Fibroblast of mammary gland (primary cell): ENCODE measurements at regions not wholly inside any gene's neighbourhood (a gene's known extent, or its start where the extent isn't known, plus 50 kb on each side); places are given as distances from the start of the nearest gene placed in this dataset.
"Not testable (repeated sequence)": the region's sequence is repeated elsewhere in the genome, so short reads cannot be mapped to it uniquely, and the experiment has no call there.

Source experiments
- DNase-seq: peaks from one replicate; pipeline ENCODE4 v3.0.0-alpha.2; 2010; ENCODE audit warnings: low read depth
- H3K4me3 ChIP-seq: 2 replicates; pipeline ENCODE4 v1.5.1; 2011; ENCODE audit warnings: low read depth, mild to moderate bottlenecking, low read length, moderate library complexity; ENCODE audit not compliant: control insufficient read depth
- TF ChIP-seq, protein P1 (sequence below): conservative IDR thresholded peaks from 2 replicates; pipeline ENCODE4 v1.5.1; 2011; ENCODE audit warnings: low read depth, low read length, inconsistent platforms; ENCODE audit not compliant: control insufficient read depth, insufficient read depth

DNA sequence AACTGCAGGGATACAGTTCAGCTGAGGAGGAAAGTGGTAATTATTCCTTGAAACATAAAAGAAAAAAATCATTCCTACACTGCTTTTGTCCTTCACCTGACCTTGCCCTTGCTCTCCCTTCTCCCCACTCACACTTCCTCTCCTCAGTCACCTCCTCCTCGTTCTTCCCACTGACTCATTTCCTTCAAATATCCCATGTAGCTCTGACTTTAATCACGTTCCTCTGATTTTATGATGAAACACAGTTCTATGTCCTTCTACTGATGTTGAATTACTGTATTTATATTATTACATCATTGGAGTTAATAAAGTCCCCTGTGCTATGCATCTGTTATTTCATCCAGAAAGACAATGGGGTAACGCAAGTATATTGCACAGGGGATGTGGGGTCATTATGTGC is 575.6 kb downstream of the POM121L12 start:
- no peak for DNase-seq
- TF ChIP-seq, protein P1, sequence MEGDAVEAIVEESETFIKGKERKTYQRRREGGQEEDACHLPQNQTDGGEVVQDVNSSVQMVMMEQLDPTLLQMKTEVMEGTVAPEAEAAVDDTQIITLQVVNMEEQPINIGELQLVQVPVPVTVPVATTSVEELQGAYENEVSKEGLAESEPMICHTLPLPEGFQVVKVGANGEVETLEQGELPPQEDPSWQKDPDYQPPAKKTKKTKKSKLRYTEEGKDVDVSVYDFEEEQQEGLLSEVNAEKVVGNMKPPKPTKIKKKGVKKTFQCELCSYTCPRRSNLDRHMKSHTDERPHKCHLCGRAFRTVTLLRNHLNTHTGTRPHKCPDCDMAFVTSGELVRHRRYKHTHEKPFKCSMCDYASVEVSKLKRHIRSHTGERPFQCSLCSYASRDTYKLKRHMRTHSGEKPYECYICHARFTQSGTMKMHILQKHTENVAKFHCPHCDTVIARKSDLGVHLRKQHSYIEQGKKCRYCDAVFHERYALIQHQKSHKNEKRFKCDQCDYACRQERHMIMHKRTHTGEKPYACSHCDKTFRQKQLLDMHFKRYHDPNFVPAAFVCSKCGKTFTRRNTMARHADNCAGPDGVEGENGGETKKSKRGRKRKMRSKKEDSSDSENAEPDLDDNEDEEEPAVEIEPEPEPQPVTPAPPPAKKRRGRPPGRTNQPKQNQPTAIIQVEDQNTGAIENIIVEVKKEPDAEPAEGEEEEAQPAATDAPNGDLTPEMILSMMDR = no peak
- H3K4me3 ChIP-seq = no peak overlapping the region

DNA sequence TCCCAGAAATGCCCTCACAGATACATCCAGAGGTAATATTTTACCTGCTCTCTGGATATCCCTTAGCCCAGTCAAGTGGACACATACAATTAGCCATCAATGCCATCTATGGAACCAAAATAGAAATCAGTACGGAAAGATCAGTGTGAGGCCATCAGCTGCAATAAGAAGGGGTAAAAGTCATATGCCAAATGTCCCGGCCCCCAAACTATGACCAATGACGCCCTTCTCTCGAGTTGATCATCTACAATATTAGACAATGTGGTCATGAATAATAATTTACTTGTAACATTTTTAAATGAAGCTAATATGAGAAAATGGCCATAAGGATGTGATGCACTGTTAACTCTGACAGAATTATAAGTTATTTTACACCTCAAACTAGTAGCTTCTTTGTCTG is 588.9 kb downstream of the POM121L12 start:
- H3K4me3 ChIP-seq = no peak overlapping the region
- TF ChIP-seq, protein P1 = no peak
- DNase-seq = no peak

DNA sequence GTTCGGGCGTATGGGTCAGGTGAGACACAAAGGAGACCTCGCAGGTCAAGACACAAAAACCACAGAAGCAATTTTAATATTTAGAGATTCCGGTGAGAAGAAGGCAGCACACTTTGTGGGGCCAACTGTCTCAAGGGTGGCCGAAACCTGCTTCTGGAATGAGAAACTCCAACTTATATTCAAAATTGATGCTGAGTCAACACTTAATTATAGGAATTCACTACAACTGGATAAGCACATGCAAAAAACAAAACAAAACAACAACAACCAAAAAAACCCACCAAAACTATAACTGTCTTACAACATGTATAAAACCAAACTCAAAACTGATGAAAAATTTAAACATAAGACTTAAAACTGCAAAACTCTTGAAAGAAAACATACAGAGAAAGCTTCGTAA is 593.3 kb downstream of the POM121L12 start:
- TF ChIP-seq, protein P1 = no peak
- no peak overlapping the region for H3K4me3 ChIP-seq
- no peak for DNase-seq

GRCh38 chr7:53635251-53635650 is 599.8 kb downstream of the POM121L12 start:
- H3K4me3 ChIP-seq, DNase-seq: not testable (repeated sequence)

DNA sequence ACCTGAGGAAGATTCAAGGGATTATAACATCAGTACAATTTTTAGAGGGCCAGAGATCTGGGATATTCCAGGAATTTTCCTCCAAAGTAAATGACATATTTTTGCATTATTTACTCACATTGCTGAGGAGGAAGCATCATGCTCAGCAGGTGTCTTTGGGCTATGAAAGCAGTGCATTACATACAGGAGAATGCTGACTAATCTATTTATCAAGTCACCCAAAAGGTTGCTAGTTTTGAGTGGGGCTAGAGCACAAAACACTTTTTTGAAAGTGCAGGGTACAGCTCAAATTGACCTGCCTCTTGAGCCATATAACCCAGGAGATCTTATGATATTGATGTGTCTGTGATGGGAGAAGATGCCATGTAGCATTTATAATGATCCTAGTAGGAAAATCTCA is 603.1 kb downstream of the POM121L12 start:
- no peak overlapping the region for H3K4me3 ChIP-seq
- TF ChIP-seq, protein P1 = no peak
- no peak for DNase-seq

GRCh38 chr7:53641091-53641490 is 605.7 kb downstream of the POM121L12 start:
- H3K4me3 ChIP-seq = no peak overlapping the region

GRCh38 chr7:53642361-53642760 is 606.9 kb downstream of the POM121L12 start:
- no peak overlapping the region for H3K4me3 ChIP-seq
- TF ChIP-seq, protein P1 = no peak
- no peak for DNase-seq

More at GRCh38 chr7:53641091-53641490, 605.7 kb downstream of the POM121L12 start:
- TF ChIP-seq, protein P1 = no peak
- no peak for DNase-seq
